Thoracic aorta (tissue), 2 donors: ENCODE measurements at regions not wholly inside any gene's neighbourhood (a gene's known extent, or its start where the extent isn't known, plus 50 kb on each side); places are given as distances from the start of the nearest gene placed in this dataset.

Experiments used
- ATAC-seq: fragments of 150-250 bp; one replicate; pipeline ENCODE4 v1.8.0; 2017; ENCODE audit warnings: low read depth; ENCODE audit not compliant: insufficient number of reproducible peaks, low FRiP score
- DNase-seq: peaks from one replicate; pipeline ENCODE4 v3.0.0-alpha.2; 2020; ENCODE audit warnings: low spot score
- H3K27ac ChIP-seq, 2 donors: fragments of 200-600 bp; sonication (generic); 1 replicate in 1 of 2; 2 replicates in 1 of 2; pipeline ENCODE4 v1.5.1; 2016; ENCODE audit warnings: mild to moderate bottlenecking in 2 of 2, moderate library complexity in 2 of 2
- H3K27me3 ChIP-seq: fragments of 200-600 bp; sonication (generic); replicated peaks from 2 replicates; pipeline ENCODE4 v1.6.0; 2016; ENCODE audit warnings: mild to moderate bottlenecking; ENCODE audit not compliant: insufficient read depth
- H3K36me3 ChIP-seq: fragments of 200-600 bp; sonication (generic); one replicate; pipeline ENCODE4 v1.5.1; 2016
- H3K4me1 ChIP-seq, 2 donors: fragments of 200-600 bp; sonication (generic); 1 replicate in 1 of 2; 2 replicates in 1 of 2; pipeline versions ENCODE4 v1.5.1 to v1.6.0; 2016; ENCODE audit warnings: low read depth in 2 of 2, mild to moderate bottlenecking in 1 of 2; ENCODE audit not compliant: control insufficient read depth in 1 of 2
- H3K4me3 ChIP-seq: fragments of 200-600 bp; sonication (generic); 2 replicates; pipeline ENCODE4 v1.5.1; 2016; ENCODE audit warnings: mild to moderate bottlenecking
- H3K9me3 ChIP-seq: fragments of 200-600 bp; sonication (generic); 2 replicates; pipeline ENCODE4 v1.5.1; 2016
- TF ChIP-seq, protein P1 (sequence below): fragments of 200-600 bp; sonication (generic); IDR thresholded peaks from one replicate; pipeline ENCODE4 v1.5.1; 2019; ENCODE audit warnings: antibody characterized with exemption

DNA sequence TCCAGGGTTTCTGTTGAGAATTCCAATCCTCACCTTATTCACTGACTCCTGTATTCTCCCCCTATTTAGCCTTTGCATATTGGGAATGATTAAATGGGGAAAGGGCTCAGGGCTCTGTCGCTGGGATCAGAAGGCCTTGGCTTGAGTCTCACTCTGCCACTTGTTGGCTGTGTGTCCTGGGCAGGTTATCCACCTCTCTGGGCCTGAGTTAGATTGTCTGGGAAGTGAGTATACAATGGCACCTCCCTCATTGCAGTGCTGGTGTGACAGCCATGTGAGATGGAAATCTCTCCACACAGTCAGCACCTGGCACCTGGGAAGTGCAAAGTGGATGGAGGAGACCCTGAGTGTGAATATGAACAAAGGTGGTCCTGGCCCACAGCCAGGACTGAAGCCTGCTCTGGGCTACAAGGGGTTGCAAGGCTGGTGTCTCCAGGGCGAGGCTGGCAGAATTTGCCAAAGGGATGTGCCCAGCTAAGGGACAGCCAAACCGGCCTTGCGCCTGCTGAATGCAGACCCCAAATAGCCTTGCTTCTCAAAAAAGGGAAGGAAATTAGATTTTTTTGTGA, 200.0 kb upstream of the PMEPA1 start:
- H3K4me1 ChIP-seq = no peaks in the 10 kb centered on the region
- H3K4me3 ChIP-seq = no peak overlapping the region
- H3K27ac ChIP-seq = no peak overlapping the region
- DNase-seq (no peak), ATAC-seq (no peak)
- TF ChIP-seq, protein P1, sequence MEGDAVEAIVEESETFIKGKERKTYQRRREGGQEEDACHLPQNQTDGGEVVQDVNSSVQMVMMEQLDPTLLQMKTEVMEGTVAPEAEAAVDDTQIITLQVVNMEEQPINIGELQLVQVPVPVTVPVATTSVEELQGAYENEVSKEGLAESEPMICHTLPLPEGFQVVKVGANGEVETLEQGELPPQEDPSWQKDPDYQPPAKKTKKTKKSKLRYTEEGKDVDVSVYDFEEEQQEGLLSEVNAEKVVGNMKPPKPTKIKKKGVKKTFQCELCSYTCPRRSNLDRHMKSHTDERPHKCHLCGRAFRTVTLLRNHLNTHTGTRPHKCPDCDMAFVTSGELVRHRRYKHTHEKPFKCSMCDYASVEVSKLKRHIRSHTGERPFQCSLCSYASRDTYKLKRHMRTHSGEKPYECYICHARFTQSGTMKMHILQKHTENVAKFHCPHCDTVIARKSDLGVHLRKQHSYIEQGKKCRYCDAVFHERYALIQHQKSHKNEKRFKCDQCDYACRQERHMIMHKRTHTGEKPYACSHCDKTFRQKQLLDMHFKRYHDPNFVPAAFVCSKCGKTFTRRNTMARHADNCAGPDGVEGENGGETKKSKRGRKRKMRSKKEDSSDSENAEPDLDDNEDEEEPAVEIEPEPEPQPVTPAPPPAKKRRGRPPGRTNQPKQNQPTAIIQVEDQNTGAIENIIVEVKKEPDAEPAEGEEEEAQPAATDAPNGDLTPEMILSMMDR = no peak
- no peaks in the 10 kb centered on the region for H3K36me3 ChIP-seq
- no peaks in the 10 kb centered on the region for H3K27me3 ChIP-seq
- no peaks in the 10 kb centered on the region for H3K9me3 ChIP-seq

DNA sequence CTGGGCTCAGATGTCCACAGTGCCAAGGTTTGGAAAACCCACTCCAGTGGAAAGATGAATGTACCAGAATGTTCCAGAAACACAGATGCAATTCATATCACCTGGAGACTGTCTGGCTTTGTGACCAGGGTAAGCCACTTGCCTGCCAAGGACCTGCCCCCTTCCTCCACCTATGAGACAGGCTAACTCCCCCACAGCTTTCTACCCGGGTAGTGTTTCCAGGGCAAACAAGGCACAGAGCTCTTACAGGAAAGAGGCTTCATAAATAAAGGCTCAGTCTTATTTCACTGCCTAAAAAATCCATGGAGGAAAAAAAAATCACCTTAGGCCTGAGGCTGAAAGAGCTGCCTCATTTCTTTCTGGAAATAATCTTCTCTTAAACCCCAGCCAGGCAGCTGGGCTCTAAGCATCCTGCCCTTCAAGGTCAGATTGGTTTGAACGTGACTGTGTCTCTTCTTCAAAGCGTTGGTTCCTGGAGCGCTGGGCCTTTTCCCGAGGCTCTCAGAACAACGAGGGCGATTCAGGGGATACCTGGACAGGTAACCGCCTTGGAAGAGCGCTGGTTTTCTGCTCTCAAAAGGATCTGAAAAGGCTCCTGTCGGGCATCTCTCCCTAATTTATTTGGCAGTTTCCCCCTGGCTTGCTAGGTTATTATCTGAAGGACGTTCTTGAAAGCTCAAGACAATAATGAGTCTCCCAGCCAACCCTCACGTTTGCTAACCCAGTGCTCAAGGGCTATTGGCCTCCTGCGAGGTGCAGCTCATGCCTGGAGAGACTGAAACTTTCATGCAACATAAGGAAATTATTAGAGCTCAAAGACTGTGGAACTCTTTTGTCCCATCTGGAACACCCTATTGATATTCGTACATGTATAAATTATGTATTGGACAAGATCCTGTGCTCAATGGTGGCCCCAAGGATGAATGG, 199.2 kb upstream of the PMEPA1 start:
- Histone ChIP-seq H3K4me1 (no peaks in the 10 kb centered on the region), H3K4me3 (no peak overlapping the region), H3K9me3 (no peaks in the 10 kb centered on the region), H3K27me3 (no peaks in the 10 kb centered on the region), H3K27ac (no peak overlapping the region), H3K36me3 (no peaks in the 10 kb centered on the region)
- no peak for ATAC-seq
- DNase-seq = no peak
- TF ChIP-seq, protein P1 = no peak

DNA sequence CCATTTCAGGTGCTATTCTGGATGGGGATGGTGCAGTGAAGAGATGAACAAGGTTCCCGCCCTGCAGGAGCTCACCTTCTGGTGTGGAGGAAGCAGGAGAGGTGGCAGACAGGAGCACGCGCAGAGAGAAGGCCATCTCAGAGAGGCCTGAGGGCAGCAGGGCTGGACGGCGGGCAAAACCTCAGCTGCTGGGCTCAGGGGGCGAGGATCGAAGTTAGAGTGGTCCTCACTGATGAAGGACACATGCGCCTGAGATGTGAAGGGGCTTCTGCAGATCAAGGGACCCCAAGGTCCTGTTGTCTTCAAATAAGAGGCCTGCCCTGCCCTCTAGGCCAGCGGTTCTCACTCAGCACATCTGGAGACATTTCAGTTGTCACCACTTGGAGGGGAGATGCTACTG, 198.4 kb upstream of the PMEPA1 start:
- Histone ChIP-seq H3K36me3 (no peaks in the 10 kb centered on the region), H3K9me3 (no peaks in the 10 kb centered on the region), H3K4me1 (no peaks in the 10 kb centered on the region), H3K4me3 (no peak overlapping the region), H3K27ac (no peak overlapping the region), H3K27me3 (no peaks in the 10 kb centered on the region)
- TF ChIP-seq, protein P1 = no peak
- ATAC-seq (no peak), DNase-seq (no peak)

DNA sequence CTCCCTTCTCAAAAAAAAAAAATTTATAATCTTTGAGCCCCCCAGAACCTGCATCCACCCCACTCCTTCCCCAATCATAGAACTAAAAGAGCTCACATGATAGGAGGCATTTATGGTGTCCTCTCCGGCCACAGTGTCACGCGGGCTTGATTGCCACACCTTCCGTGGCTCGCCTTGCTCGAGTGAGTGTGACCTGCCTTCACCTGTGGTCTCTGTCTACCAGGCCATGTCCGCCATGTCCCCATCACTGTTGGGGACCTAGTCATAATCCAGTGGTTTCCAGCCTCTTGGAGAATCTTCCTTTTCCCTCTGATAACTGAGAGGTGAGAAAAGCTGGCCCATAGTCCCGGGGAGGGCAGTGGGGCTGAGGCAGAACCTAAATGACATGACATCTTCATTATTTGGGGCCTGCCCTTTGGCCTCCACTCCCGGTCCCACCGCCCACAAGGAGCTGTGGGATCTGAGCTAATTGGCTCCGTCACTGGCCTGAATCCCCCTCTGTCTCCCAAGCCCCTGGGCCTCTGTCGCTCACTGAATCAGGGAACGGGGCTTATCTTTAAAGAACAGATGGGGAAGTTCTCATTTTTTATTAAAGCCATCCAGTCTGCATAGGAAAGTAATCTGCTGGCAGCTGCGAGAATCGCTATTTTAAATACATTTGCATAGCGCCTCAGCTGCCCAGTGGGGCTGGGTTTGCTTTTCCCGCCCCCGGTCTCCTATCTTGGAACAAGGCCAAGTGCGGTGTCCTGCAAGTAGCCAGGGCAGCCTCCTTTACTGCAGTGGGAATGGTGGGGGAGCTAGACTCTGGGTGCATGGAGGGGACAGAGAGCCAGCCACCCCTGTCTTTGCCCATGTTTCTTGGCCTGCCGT, 197.6 kb upstream of the PMEPA1 start:
- no peaks in the 10 kb centered on the region for H3K36me3 ChIP-seq
- H3K27ac ChIP-seq = no peak overlapping the region
- no peaks in the 10 kb centered on the region for H3K27me3 ChIP-seq
- H3K4me1 ChIP-seq = no peaks in the 10 kb centered on the region
- H3K9me3 ChIP-seq = no peaks in the 10 kb centered on the region
- no peak overlapping the region for H3K4me3 ChIP-seq
- no peak for ATAC-seq
- TF ChIP-seq, protein P1 = no peak
- no peak for DNase-seq

- Histone ChIP-seq H3K9me3 (no peaks in the 10 kb centered on the region), H3K4me3 (no peak overlapping the region), H3K27ac (no peak overlapping the region), H3K36me3 (no peaks in the 10 kb centered on the region), H3K27me3 (no peaks in the 10 kb centered on the region), H3K4me1 (no peaks in the 10 kb centered on the region)
- TF ChIP-seq, protein P1 = no peak
- ATAC-seq (no peak), DNase-seq (no peak)
These were observed 195.6 kb upstream of the PMEPA1 start for GRCh38 chr20:57905448-57905847.
